Skeletal muscle tissue (tissue), 3 donors: ENCODE measurements at regions not wholly inside any gene's neighbourhood (a gene's known extent, or its start where the extent isn't known, plus 50 kb on each side); places are given as distances from the start of the nearest gene placed in this dataset.

Experiments
- H3K27ac ChIP-seq: one replicate; pipeline ENCODE4 v1.7.0; 2013; ENCODE audit warnings: mild to moderate bottlenecking, low read depth, low read length, inconsistent platforms
- H3K27me3 ChIP-seq, 3 donors: one replicate each; pipeline ENCODE4 v1.7.0; 2013; ENCODE audit warnings: low read length in 3 of 3; ENCODE audit not compliant: control insufficient read depth in 3 of 3, insufficient read depth in 3 of 3
- H3K36me3 ChIP-seq, 3 donors: one replicate each; pipeline ENCODE4 v1.7.0; 2013; ENCODE audit warnings: low read length in 3 of 3; ENCODE audit not compliant: control insufficient read depth in 3 of 3, insufficient read depth in 3 of 3
- H3K4me1 ChIP-seq, 3 donors: one replicate each; pipeline ENCODE4 v1.7.0; 2013; ENCODE audit warnings: low read length in 3 of 3, mild to moderate bottlenecking in 3 of 3; ENCODE audit not compliant: control insufficient read depth in 3 of 3, insufficient read depth in 3 of 3
- H3K4me3 ChIP-seq, 3 donors: one replicate each; pipeline ENCODE4 v1.7.0; 2013; ENCODE audit warnings: low read length in 3 of 3
- H3K9ac ChIP-seq, 3 donors: one replicate each; pipeline ENCODE4 v1.7.0; 2013; ENCODE audit warnings: low read length in 3 of 3, mild to moderate bottlenecking in 3 of 3, moderate library complexity in 2 of 3, low read depth in 1 of 3
- H3K9me3 ChIP-seq, 3 donors: one replicate each; pipeline ENCODE4 v1.7.0; 2013; ENCODE audit warnings: low read length in 3 of 3; ENCODE audit not compliant: control insufficient read depth in 3 of 3
- donor health status: Osteomylitis.

DNA sequence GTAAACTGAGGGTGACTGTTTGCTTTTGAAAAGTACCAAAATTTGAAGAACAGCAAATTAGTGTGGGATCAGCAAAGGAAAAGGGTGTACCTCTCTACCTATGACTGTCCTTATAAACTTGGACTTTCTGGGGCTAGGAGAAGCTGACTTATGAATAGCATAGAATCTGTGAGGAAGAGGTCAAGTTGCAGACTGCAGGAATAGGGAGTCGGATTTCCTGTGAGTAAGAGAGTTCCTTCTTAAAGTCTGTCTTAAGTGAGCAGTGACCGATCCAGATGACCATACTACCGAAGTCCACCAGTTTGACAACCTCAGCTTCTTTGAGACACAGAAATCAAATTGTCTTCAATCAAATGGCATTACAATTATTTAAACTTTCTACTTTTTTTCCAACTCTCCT lies 708.7 kb downstream of the UTRN start:
- no peaks in the 10 kb centered on the region for H3K36me3 ChIP-seq
- no peak overlapping the region for H3K4me3 ChIP-seq
- no peak overlapping the region for H3K27ac ChIP-seq
- H3K4me1 ChIP-seq, result no peaks in the 10 kb centered on the region
- H3K9me3 ChIP-seq, result no peaks in the 10 kb centered on the region
- no peaks in the 10 kb centered on the region for H3K27me3 ChIP-seq
- H3K9ac ChIP-seq, result no peak overlapping the region

DNA sequence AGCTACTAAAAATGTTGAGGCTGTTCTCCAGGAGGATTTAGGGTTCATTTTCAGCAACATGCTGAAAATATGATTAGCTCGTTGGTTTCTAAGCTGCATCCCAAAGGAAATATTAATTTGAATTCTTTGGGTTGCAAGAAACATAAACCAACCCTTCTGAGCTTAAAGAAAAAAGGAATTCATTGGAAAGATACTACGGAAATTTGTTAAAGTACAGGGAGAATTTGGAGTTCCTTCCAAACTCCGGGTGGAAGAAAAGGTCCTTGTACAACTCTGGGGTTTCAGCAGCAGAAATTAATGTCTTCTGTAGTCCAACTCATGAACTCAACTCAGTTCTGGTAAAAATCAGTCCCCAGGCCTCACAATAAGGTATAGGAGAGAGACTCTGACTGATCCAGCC lies 712.9 kb downstream of the UTRN start:
- H3K9ac ChIP-seq, result no peak overlapping the region
- H3K27ac ChIP-seq, result no peak overlapping the region
- H3K4me3 ChIP-seq, result no peak overlapping the region
- H3K36me3 ChIP-seq, result no peaks in the 10 kb centered on the region
- no peaks in the 10 kb centered on the region for H3K9me3 ChIP-seq
- no peaks in the 10 kb centered on the region for H3K27me3 ChIP-seq
- H3K4me1 ChIP-seq, result no peaks in the 10 kb centered on the region

GRCh38 chr6:144999127-144999526 lies 714.0 kb downstream of the UTRN start:
- no peaks in the 10 kb centered on the region for H3K4me1 ChIP-seq
- no peak overlapping the region for H3K4me3 ChIP-seq
- no peak overlapping the region for H3K27ac ChIP-seq
- no peak overlapping the region for H3K9ac ChIP-seq
- H3K36me3 ChIP-seq, result no peaks in the 10 kb centered on the region
- no peaks in the 10 kb centered on the region for H3K27me3 ChIP-seq
- no peaks in the 10 kb centered on the region for H3K9me3 ChIP-seq

DNA sequence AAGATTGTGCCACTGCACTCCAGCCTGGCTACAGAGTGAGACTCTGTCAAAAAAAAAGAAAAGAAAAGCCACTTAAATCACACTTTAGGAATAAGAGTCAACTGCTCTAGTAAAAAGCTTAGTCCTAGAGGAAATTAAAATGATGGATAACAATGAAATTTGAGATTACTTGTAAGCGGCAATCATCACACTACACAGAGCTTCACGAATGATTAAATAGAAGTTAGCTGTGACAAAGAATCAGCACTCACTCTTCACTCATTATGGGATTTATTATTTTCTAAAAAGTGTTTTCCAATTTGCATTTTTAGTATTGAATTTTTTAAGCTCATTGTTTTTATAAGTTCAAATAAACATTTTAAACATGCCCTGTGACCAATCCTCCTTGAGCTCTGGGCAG lies 718.0 kb downstream of the UTRN start:
- no peak overlapping the region for H3K9ac ChIP-seq

GRCh38 chr6:145006914-145007313 lies 721.8 kb downstream of the UTRN start:
- Histone ChIP-seq H3K9me3 (no peaks in the 10 kb centered on the region), H3K36me3 (no peaks in the 10 kb centered on the region), H3K27ac (no peak overlapping the region), H3K9ac (no peak overlapping the region), H3K4me3 (no peak overlapping the region), H3K27me3 (no peaks in the 10 kb centered on the region), H3K4me1 (no peaks in the 10 kb centered on the region)

More for the DNA sequence above, 718.0 kb downstream of the UTRN start:
- no peaks in the 10 kb centered on the region for H3K9me3 ChIP-seq
- H3K27me3 ChIP-seq, result no peaks in the 10 kb centered on the region
- no peak overlapping the region for H3K4me3 ChIP-seq
- H3K36me3 ChIP-seq, result no peaks in the 10 kb centered on the region
- H3K4me1 ChIP-seq, result no peaks in the 10 kb centered on the region
- H3K27ac ChIP-seq, result no peak overlapping the region

DNA sequence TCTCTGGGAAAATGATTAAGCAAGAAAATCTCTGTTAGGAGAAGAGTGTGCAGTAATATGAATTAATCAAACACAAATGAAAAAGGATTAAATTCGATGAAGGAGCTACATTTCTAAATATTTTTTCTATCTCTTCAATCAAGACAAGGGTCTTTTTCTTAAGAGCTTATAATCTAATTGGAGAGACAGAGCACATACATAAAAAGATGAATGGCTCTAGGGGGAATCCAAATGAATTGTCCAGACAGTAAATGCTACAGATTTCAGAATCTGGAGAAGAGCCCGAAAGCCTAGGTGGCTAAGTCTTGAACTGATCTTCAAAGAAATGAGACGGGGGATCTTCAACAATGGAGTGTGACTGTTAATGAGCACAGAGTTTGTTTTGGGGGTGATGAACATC lies 723.6 kb downstream of the UTRN start:
- no peak overlapping the region for H3K9ac ChIP-seq
- H3K9me3 ChIP-seq, result no peaks in the 10 kb centered on the region
- no peak overlapping the region for H3K27ac ChIP-seq
- no peaks in the 10 kb centered on the region for H3K36me3 ChIP-seq
- H3K27me3 ChIP-seq, result no peaks in the 10 kb centered on the region
- H3K4me3 ChIP-seq, result no peak overlapping the region
- no peaks in the 10 kb centered on the region for H3K4me1 ChIP-seq

DNA sequence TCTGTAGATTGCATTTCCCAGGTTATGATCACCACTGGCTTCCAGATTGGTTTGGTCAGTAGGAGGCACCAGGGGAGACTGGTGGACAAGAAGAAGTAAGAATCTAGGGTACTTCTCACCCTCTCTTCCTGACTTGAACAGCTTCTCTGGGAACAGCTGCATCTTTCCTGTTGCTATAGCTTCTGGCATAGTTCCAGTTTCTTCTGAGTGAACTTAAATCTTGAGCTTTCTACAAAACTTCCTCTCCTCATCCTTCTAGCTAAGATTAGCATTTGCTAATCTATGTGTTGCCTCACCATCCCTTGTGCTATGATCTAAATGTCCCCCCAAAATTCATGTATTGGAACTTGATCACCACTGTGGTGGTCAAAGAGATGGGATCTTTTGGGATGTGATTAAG lies 724.6 kb downstream of the UTRN start:
- no peaks in the 10 kb centered on the region for H3K27me3 ChIP-seq
- H3K27ac ChIP-seq, result no peak overlapping the region
- no peaks in the 10 kb centered on the region for H3K36me3 ChIP-seq
- H3K9me3 ChIP-seq, result no peaks in the 10 kb centered on the region
- no peak overlapping the region for H3K9ac ChIP-seq
- H3K4me1 ChIP-seq, result no peaks in the 10 kb centered on the region
- H3K4me3 ChIP-seq, result no peak overlapping the region

DNA sequence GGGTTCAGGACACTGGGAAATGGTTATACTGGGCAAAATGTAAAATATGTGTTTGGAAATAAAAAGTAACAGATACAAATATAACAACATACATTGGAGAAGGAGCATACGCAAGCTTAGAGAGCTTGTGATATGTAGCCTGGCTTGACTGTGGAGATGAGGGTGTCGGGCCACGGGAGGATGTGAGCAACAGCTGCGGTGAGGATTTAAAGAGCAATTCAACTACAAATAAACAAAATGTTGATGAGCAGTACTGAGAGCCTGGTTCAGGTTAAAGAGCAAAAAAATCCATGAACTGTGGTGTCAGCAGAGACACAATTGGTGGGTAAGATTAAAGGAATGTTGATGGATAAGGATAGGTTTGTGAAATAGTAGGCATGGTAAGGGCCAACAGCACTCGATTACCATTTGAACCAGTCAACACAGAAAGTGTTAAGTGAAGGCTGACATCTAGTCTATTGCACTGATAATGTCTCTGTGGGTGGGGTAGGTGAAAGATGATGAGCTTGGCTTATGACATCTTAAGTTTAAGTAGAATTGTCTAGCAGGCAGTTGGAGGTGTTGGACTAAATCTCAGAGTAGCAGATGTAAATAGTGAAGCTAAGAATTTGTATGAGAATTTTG lies 723.2 kb downstream of the EPM2A start:
- Histone ChIP-seq H3K9me3 (no peaks in the 10 kb centered on the region), H3K4me3 (no peak overlapping the region), H3K27me3 (no peaks in the 10 kb centered on the region), H3K9ac (no peak overlapping the region), H3K27ac (no peak overlapping the region), H3K4me1 (peaks cover 0 to 6% (median 0%) of the 10 kb centered on the region in 3 donors), H3K36me3 (no peaks in the 10 kb centered on the region)

- H3K27ac ChIP-seq, result peak overlapping the region; percentile 53
- H3K27me3 ChIP-seq, result no peaks in the 10 kb centered on the region
- H3K9me3 ChIP-seq, result no peaks in the 10 kb centered on the region
- H3K9ac ChIP-seq, result no peak overlapping the region
- peaks cover 0 to 6% (median 0%) of the 10 kb centered on the region in 3 donors for H3K4me1 ChIP-seq
- H3K4me3 ChIP-seq, result no peak overlapping the region
- no peaks in the 10 kb centered on the region for H3K36me3 ChIP-seq
Measured at GRCh38 chr6:145015739-145016558, 719.4 kb downstream of the EPM2A start.

- Histone ChIP-seq H3K4me3 (no peak overlapping the region), H3K4me1 (peaks cover 0 to 6% (median 0%) of the 10 kb centered on the region in 3 donors), H3K9me3 (no peaks in the 10 kb centered on the region), H3K9ac (no peak overlapping the region), H3K27me3 (no peaks in the 10 kb centered on the region), H3K36me3 (no peaks in the 10 kb centered on the region), H3K27ac (no peak overlapping the region)
Measured at GRCh38 chr6:145017051-145017450, 718.3 kb downstream of the EPM2A start.
